ENCODE measurements at regions not wholly inside any gene's neighbourhood (a gene's known extent, or its start where the extent isn't known, plus 50 kb on each side); places are given as distances from the start of the nearest gene placed in this dataset.

- ChIA-PET POLR2A (no interaction called here), CTCF (no interaction called here)
- TF ChIP-seq CTCF (IDR thresholded peaks at IDR 0.05; ENCODE audit: insufficient read depth in 1 of 2, low read depth in 1 of 2, low read length in 1 of 2, severe bottlenecking in 1 of 2, unreplicated experiment in 1 of 2) = no peak
These were observed 536.5 kb downstream of the CDK5RAP2 start for GRCh38 chr9:120043448-120043847.

DNA sequence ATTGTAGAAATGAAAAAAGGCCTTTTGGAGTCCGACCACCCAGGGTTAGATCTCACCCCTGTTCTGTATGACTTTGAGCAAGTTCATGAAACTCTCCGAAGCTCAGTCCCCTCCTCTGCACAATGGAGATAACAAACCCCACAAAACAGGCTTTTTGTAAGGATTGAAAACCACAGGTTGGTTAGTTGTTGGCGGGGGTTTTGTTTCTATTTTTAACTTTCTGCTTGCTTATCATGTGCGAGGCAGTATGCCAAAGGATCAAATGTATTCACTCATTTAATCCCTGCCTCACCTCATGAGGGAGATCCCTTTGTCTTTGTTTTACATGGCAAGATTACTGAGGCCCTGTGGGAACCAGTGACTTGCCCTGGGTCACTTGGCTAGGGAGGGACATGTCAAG lies 539.1 kb downstream of the CDK5RAP2 start:
- BruUV-seq (replicated peaks) = no TSS peak
- Histone ChIP-seq H3K4me1 (no peaks in the 10 kb centered on the region), H3K4me3 (ENCODE audit: low read depth, low read length) (no peak overlapping the region), H3K9me3 (no peaks in the 10 kb centered on the region), H3K27me3 (replicated peaks; ENCODE audit: control insufficient read depth, insufficient read depth, low read length) (no peaks in the 10 kb centered on the region; the same call in 1 of the 2 replicates), H3K36me3 (ENCODE audit: control insufficient read depth, insufficient read depth, low read length) (no peaks in the 10 kb centered on the region)
- H3K27me3 Mint-ChIP-seq (ENCODE audit: insufficient read depth, unreplicated experiment) = peaks cover 10% of the 10 kb centered on the region
- no peaks in the 10 kb centered on the region for H3K4me1 Mint-ChIP-seq (ENCODE audit: low read depth, unreplicated experiment)
- ChIA-PET CTCF (no interaction called here), POLR2A (no interaction called here)
- no peaks in the 10 kb centered on the region for H3K9me3 Mint-ChIP-seq (ENCODE audit: unreplicated experiment)
- no peak for DNase-seq
- H3K4me3 Mint-ChIP-seq (ENCODE audit: unreplicated experiment) = no peak overlapping the region
- no peak overlapping the region for H3K27ac Mint-ChIP-seq (ENCODE audit: unreplicated experiment)
- intact Hi-C loops (cut with micrococcal nuclease; ENCODE audit: unreplicated experiment) = no loop called here
- no peak for TF ChIP-seq CTCF (IDR thresholded peaks at IDR 0.05; ENCODE audit: insufficient read depth in 1 of 2, low read depth in 1 of 2, low read length in 1 of 2, severe bottlenecking in 1 of 2, unreplicated experiment in 1 of 2)
- no peaks in the 10 kb centered on the region for H3K36me3 Mint-ChIP-seq (ENCODE audit: insufficient read depth, unreplicated experiment)

More at GRCh38 chr9:120043448-120043847, 536.5 kb downstream of the CDK5RAP2 start:
- Mint-ChIP-seq H3K9me3 (ENCODE audit: unreplicated experiment) (no peaks in the 10 kb centered on the region), H3K27me3 (ENCODE audit: insufficient read depth, unreplicated experiment) (peaks cover 10% of the 10 kb centered on the region), H3K4me3 (ENCODE audit: unreplicated experiment) (no peak overlapping the region), H3K36me3 (ENCODE audit: insufficient read depth, unreplicated experiment) (no peaks in the 10 kb centered on the region), H3K4me1 (ENCODE audit: low read depth, unreplicated experiment) (no peaks in the 10 kb centered on the region), H3K27ac (ENCODE audit: unreplicated experiment) (no peak overlapping the region)
- H3K4me1 ChIP-seq = no peaks in the 10 kb centered on the region
- no peaks in the 10 kb centered on the region for H3K9me3 ChIP-seq
- no peak for DNase-seq
- intact Hi-C loops (cut with micrococcal nuclease; ENCODE audit: unreplicated experiment) = no loop called here
- H3K4me3 ChIP-seq (ENCODE audit: low read depth, low read length) = no peak overlapping the region
- BruUV-seq (replicated peaks) = no TSS peak
- H3K27me3 ChIP-seq (replicated peaks; ENCODE audit: control insufficient read depth, insufficient read depth, low read length) = no peaks in the 10 kb centered on the region; the same call in 1 of the 2 replicates
- no peaks in the 10 kb centered on the region for H3K36me3 ChIP-seq (ENCODE audit: control insufficient read depth, insufficient read depth, low read length)

DNA sequence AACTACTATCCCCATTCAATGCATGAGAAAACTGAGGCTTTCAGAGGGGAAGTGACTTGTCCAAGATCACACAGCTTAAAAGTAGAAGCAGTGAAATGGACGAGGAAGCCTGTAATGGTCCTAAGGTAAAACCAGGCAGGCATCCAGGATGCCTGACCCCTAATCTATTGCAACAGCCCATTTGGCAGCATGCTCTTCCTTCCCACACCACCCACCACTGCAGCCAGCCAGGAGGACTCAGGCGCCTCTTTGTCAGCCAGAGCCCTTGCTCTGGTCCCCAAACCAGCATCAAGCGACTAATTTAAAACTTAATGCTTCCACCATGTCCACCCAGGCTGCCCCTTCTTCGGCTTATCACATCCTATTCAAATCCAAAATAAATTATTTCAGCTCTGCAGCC lies 541.6 kb downstream of the CDK5RAP2 start:
- no peak overlapping the region for H3K4me3 ChIP-seq (ENCODE audit: low read depth, low read length)
- H3K9me3 Mint-ChIP-seq (ENCODE audit: unreplicated experiment) = no peaks in the 10 kb centered on the region
- CTCF ChIA-PET = no interaction called here

More for the DNA sequence above, 541.6 kb downstream of the CDK5RAP2 start:
- Mint-ChIP-seq H3K4me1 (ENCODE audit: low read depth, unreplicated experiment) (no peaks in the 10 kb centered on the region), H3K27me3 (ENCODE audit: insufficient read depth, unreplicated experiment) (no peaks in the 10 kb centered on the region), H3K27ac (ENCODE audit: unreplicated experiment) (no peak overlapping the region), H3K36me3 (ENCODE audit: insufficient read depth, unreplicated experiment) (no peaks in the 10 kb centered on the region), H3K4me3 (ENCODE audit: unreplicated experiment) (no peak overlapping the region)
- Histone ChIP-seq H3K27me3 (replicated peaks; ENCODE audit: control insufficient read depth, insufficient read depth, low read length) (no peaks in the 10 kb centered on the region), H3K4me1 (no peaks in the 10 kb centered on the region), H3K9me3 (no peaks in the 10 kb centered on the region), H3K36me3 (ENCODE audit: control insufficient read depth, insufficient read depth, low read length) (no peaks in the 10 kb centered on the region)
- TF ChIP-seq CTCF (IDR thresholded peaks at IDR 0.05; ENCODE audit: insufficient read depth in 1 of 2, low read depth in 1 of 2, low read length in 1 of 2, severe bottlenecking in 1 of 2, unreplicated experiment in 1 of 2) = no peak
- POLR2A ChIA-PET = no interaction called here
- intact Hi-C loops (cut with micrococcal nuclease; ENCODE audit: unreplicated experiment) = no loop called here
- no peak for DNase-seq
- BruUV-seq (replicated peaks) = no TSS peak
